GM21723 (cell line): ENCODE measurements at regions not wholly inside any gene's neighbourhood (a gene's known extent, or its start where the extent isn't known, plus 50 kb on each side); places are given as distances from the start of the nearest gene placed in this dataset.
"Not testable (repeated sequence)": the region's sequence is repeated elsewhere in the genome, so short reads cannot be mapped to it uniquely, and the experiment has no call there.

Source experiments
- ATAC-seq: cut with Tn5 transposase; IDR thresholded peaks from one replicate; pipeline ENCODE4 v1.9.1; 2021; ENCODE audit warnings: mild to moderate bottlenecking, moderate library complexity; ENCODE audit not compliant: unreplicated experiment

- ATAC-seq: not testable (repeated sequence)
Observed at GRCh38 chr7:81152925-81153324, 234.1 kb upstream of the SEMA3C start.

- ATAC-seq: no peak
Observed at GRCh38 chr7:81150951-81151361, 232.1 kb upstream of the SEMA3C start.

DNA sequence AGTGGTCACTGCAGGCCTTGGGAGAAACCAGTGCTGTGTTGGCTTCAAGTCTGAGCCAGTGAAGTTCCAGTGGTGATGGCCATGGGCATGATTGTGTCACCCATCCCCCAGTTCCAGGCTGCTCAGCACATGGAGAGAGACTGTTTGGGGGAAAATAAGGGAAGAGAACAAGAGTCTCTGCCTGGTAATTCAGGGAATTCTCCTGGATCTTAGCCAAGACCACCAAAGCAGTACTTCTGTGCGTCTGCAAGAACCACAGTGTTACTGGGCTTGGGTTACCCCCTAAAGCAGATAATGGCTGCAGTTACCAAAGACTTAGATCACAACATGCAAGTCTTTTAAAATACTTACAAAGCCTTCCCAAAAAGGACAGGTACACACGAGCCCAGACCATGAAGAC is 225.0 kb upstream of the SEMA3C start:
- no peak for ATAC-seq

DNA sequence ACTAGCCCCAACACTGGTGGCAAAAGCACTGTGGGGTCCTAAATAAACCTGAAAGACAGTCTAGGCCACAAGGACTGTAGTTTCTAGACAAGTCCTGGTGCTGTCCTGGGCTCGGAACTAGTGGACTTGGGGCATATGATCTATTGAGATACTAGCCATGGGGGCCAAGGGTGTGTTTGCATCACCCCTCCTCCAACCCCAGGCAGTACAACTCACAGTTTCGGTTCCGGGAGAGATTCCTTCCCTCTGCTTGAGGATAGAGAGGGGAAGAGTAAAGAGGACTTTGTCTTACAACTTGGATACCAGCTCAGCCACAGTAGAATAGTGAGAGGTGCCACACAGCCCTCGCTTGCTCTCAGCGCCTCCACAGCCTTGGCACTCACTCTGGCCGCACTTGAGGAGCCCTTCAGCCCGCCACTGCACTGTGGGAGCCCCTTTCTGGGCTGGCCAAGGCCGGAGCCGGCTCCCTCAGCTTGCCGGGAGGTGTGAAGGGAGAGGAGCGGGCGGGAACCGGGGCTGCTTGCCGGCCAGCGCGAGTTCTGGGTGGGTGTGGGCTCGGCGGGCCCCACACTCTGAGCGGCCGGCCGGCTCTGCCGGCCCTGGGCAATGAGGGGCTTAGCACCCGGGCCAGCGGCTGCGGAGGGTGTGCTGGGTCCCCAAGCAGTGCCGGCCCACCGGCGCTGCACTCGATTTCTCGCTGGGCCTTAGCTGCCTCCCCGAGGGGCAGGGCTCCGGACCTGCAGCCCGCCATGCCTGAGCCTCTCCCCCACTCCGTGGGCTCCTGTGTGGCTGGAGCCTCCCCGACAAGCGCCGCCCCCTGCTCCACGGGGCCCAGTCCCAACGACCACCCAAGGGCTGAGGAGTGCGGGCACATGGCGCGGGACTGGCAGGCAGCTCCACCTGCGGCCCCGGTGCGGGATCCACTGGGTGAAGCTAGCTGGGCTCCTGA is 222.7 kb upstream of the SEMA3C start:
- not testable (repeated sequence) for ATAC-seq

GRCh38 chr7:81140775-81141174 is 221.9 kb upstream of the SEMA3C start:
- no peak for ATAC-seq

- ATAC-seq: no peak
Observed at GRCh38 chr7:81140252-81140651, 221.4 kb upstream of the SEMA3C start.

- ATAC-seq: no peak
Observed at GRCh38 chr7:81138870-81139269, 220.0 kb upstream of the SEMA3C start.

DNA sequence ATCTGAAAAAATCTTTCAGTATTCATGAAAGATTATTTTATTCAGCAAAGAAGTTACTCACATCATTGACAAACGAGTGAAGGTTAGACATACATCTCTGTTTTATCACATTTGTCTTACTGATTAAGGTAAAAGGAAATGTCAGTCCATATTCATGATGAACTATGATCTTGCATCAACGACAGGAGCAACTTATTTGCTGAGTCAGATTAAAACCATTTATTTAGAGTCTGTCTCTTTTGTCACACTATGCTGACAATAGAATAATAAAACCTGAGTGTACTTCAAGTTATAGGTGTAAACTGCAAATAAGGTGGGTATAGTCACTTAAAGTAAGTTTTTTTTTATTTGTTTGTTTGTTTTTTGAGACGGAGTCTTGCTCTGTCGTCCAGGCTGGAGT is 216.5 kb upstream of the SEMA3C start:
- no peak for ATAC-seq

DNA sequence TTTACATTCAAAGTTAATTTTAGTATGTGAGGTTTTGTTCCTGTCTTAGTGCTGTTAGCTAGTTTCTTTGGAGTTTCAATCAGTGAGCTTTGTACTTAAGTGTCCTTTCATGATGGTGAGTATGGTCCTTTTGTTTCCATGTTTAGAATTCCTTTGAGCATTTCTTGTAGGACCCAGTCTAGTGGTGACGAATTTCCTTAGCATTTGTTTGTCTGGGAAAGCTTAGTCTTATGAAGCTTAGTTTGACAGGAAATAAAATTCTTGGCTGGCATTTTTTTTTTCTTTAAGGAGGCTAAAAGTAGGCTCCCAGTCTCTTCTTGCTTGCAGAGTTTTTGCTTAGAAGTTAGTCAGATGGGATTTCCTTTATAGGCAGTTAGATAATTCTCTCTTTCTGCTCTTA is 209.2 kb upstream of the SEMA3C start:
- ATAC-seq: no peak

- ATAC-seq: no peak
Observed at GRCh38 chr7:81120803-81121202, 202.0 kb upstream of the SEMA3C start.

DNA sequence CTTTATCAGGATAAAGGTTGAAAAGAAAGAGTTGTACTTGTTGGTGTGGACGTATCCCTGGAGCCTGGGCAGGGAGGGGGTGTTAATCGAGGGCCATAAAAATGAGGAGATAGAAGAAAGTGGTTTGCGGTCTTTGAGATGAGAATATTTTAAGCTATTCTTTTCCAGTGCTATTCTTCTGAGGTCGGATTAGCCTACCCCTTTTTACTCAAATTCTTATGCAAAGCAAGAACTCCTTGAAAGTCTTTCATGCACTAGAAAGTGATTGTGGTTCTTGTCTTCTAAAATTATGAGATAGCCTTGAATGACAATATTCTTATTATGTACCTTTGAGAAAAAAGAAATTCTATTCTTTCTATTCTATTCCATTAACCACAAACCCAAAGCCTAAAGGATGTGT is 201.3 kb upstream of the SEMA3C start:
- ATAC-seq: no peak

GRCh38 chr7:81114633-81115032 is 195.8 kb upstream of the SEMA3C start:
- no peak for ATAC-seq

DNA sequence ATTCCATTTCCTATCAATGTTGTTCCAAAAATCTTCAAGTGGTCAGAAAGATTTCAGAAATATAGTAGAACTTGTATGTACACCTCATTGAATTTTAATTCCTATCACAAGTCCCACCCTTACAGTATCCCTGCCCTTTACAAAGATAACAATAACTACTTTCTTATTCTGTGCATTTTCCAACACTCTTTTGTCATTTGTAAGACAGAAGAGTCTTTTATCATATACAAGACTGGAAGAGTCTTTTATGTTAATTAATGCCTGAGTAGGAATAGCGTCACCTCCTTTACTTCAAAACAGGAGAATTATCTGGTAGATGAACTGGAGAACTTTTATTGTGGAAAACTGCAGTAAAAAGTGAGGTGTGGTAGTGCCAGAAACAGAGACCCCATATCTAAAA is 193.9 kb upstream of the SEMA3C start:
- no peak for ATAC-seq

DNA sequence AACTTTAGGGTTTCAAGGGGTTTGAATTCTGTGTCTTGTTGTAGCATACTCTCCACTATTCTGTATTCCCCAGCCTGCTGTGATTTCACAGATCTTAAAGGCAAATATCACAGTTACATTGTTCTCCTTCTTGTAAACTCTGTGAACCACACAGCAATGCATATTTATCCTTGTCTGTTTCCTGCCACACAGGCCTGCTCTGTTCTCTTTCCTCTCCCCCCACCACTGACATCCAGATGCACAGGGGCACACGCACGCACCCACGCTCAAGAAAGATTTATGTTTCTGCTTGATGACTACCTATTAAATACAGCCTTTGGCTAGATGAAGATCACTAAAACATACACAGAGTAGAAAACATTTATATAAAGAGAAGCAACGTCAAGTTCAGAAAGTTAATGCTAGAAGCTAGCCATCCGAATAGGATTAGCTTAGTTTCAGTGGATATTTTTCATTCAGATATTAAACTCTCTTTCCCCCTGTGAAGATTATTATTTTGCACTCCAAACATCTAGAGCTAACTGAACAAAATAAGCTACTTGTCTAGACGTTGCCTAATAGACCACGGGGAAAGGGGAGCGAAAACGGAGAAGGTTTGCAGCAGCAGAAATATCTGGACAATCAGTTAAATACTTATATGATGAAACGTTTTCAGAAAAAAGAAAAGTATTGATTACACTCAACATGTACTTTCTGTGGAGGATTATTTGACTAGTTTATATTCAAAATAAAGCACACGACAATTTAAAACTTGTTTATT is 193.1 kb upstream of the SEMA3C start:
- no peak for ATAC-seq

GRCh38 chr7:81111358-81111757 is 192.5 kb upstream of the SEMA3C start:
- ATAC-seq: no peak

DNA sequence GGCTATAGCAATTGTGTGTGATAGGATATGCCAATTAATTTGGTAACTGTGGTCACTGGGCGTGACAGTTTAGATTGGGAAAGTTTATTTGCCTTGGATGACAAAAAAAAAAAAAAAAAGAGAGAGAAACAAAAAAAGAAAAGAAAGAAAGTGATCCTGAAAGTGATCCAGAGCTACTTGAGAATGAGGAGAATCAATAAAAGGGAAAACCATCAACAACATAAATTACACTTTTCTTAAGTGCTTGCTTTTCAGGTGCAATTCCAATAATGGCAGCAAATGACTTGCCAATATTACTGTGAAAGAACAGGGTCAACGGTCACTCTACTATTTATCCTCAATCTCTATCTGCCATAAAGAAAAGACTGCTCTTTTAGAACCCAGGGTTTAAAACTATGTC is 191.8 kb upstream of the SEMA3C start:
- ATAC-seq: no peak

GRCh38 chr7:81098213-81098612 is 179.4 kb upstream of the SEMA3C start:
- no peak for ATAC-seq

DNA sequence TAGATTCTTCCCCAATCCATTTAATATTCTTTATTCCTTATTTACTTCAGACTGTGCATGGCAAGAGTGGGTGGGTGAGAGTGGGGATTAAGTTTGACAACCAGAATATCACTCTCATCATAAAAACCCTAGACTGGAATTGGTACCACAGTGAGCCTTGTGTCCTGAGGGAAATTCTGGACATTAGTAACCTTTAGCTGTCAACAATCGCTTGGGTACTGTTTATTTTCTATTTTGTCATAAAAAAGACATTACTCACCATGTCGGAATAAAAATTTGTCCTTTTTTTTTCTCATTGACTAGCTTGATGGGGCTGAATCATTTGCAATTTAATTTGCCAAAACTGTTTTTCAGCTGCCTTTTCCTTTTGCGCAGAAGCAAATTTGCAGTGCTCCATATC is 176.1 kb upstream of the SEMA3C start:
- no peak for ATAC-seq

- no peak for ATAC-seq
Observed at GRCh38 chr7:81081616-81082015, 162.8 kb upstream of the SEMA3C start.

DNA sequence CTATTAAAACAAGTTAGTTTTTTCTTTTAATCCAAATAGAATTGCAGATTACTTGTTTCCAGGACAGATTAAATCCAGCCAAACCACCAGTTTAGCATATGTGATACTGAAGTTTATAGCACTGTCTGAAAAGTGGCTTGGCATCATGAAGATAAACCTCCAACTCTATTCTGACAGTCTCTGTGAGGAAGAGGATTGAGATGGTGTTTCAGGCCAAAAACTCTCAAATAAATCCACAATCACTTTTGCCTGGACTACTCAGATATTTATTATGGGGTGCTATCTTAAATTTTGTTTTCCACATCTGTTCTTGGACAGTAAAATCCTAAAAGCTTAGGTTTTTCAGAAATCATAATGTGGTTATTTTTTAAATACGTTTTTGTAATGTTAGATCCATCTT is 161.7 kb upstream of the SEMA3C start:
- no peak for ATAC-seq

DNA sequence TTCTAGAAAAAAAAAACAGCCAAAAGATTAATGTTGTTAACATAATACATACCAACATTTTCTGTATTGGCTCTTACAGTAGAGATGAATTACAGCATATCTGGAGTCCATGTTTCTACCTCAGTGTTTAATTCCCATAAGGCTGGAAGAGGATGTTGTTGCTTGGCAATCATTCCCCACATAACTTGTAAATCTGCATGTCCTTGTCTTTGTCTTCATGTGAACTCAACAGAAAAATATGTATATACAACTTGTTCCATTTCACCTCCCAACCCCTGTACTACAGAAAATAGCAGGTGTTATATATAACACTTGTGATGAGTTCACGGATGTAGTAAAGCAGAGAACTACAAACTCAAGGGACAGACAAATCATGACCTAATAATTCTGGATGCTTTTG is 160.9 kb upstream of the SEMA3C start:
- no peak for ATAC-seq

GRCh38 chr7:81075150-81075549 is 156.3 kb upstream of the SEMA3C start:
- no peak for ATAC-seq
